ENCODE measurements at regions not wholly inside any gene's neighbourhood (a gene's known extent, or its start where the extent isn't known, plus 50 kb on each side); places are given as distances from the start of the nearest gene placed in this dataset.
"Not testable (repeated sequence)": the region's sequence is repeated elsewhere in the genome, so short reads cannot be mapped to it uniquely, and the experiment has no call there.

- TF ChIP-seq CTCF, POLR2A, EP300 (IDR thresholded peaks at IDR 0.05): not testable (repeated sequence)
Observed at GRCh38 chr4:124922748-124923147, 210.2 kb upstream of the ANKRD50 start.
